Neural progenitor cell (in vitro differentiated cells): ENCODE measurements at regions not wholly inside any gene's neighbourhood (a gene's known extent, or its start where the extent isn't known, plus 50 kb on each side); places are given as distances from the start of the nearest gene placed in this dataset.

ENCODE experiments used
- EZH2 ChIP-seq: fragments of 200-600 bp; sonication (generic); IDR thresholded peaks from 2 replicates; pipeline ENCODE4 v1.6.1; 2017; ENCODE audit warnings: antibody characterized with exemption, mild to moderate bottlenecking, moderate library complexity
- EZH2phosphoT487 ChIP-seq: fragments of 200-600 bp; sonication (generic); IDR thresholded peaks from 2 replicates; pipeline ENCODE4 v1.6.1; 2017; ENCODE audit warnings: antibody characterized with exemption
- TF ChIP-seq, protein P1 (sequence below): fragments of 200-600 bp; sonication (generic); IDR thresholded peaks from 2 replicates; pipeline ENCODE4 v1.5.1; 2017; ENCODE audit warnings: antibody characterized with exemption, mild to moderate bottlenecking

- TF ChIP-seq, protein P1, sequence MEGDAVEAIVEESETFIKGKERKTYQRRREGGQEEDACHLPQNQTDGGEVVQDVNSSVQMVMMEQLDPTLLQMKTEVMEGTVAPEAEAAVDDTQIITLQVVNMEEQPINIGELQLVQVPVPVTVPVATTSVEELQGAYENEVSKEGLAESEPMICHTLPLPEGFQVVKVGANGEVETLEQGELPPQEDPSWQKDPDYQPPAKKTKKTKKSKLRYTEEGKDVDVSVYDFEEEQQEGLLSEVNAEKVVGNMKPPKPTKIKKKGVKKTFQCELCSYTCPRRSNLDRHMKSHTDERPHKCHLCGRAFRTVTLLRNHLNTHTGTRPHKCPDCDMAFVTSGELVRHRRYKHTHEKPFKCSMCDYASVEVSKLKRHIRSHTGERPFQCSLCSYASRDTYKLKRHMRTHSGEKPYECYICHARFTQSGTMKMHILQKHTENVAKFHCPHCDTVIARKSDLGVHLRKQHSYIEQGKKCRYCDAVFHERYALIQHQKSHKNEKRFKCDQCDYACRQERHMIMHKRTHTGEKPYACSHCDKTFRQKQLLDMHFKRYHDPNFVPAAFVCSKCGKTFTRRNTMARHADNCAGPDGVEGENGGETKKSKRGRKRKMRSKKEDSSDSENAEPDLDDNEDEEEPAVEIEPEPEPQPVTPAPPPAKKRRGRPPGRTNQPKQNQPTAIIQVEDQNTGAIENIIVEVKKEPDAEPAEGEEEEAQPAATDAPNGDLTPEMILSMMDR: no peak
- TF ChIP-seq EZH2 (no peak), EZH2phosphoT487 (no peak)
Measured at GRCh38 chr12:23474438-23474976, 475.0 kb downstream of the SOX5 start.
